ENCODE measurements at regions not wholly inside any gene's neighbourhood (a gene's known extent, or its start where the extent isn't known, plus 50 kb on each side); places are given as distances from the start of the nearest gene placed in this dataset.
"Not testable (repeated sequence)": the region's sequence is repeated elsewhere in the genome, so short reads cannot be mapped to it uniquely, and the experiment has no call there.

DNA sequence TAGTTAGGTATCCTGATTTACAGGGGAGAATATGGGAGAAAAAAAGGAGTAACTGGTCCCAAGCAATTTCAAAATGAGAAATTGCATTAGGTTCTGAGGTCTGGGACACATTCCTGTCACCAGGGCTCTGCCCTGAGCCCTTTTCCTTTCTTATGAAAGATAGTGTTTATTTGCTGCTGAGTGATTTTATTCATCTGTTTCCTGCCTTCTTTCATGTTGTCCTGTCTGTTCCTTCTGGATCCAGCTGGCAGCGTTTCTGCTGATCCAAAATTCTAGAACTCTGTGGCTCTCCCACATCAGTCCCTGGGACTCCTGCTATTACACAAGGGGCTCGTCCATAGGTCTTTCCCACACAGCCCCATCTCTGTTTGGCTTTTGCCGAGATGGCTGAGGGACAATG lies 519.1 kb upstream of the SALL3 start:
- Mint-ChIP-seq H3K27ac (no peak overlapping the region), H3K4me1 (ENCODE audit: low read depth) (no peaks in the 10 kb centered on the region), H3K27me3 (ENCODE audit: low read depth) (no peaks in the 10 kb centered on the region), H3K9me3 (ENCODE audit: insufficient read depth) (peaks cover 17% of the 10 kb centered on the region), H3K4me3 (no peak overlapping the region), H3K36me3 (ENCODE audit: low read depth) (no peaks in the 10 kb centered on the region)
- POLR2A ChIA-PET: no interaction called here
- no peak for DNase-seq
- CTCF ChIA-PET: no interaction called here
- no peak for ATAC-seq

DNA sequence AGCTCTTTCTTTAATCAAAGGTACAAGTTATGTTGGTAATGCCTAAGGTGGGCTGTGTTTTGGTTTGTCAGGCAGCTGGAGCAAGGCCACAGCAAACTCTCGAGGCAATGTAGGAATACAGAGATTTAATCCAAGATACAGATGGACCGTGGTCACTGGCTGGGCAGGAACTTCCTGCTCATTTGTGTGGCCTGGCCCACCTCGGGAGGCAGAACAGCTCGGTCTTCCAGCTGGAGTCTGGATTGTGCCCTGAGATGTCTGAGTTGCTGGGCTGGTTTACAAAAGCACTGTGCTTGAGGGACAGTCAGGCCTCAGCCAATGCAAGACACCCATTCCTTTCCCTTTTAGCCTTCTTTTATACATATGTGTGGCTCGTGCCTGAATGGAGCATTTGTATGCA lies 506.1 kb upstream of the SALL3 start:
- no peaks in the 10 kb centered on the region for H3K4me1 Mint-ChIP-seq (ENCODE audit: low read depth)
- no peak overlapping the region for H3K4me3 Mint-ChIP-seq
- ATAC-seq: no peak
- POLR2A ChIA-PET: no interaction called here
- H3K9me3 Mint-ChIP-seq (ENCODE audit: insufficient read depth): no peaks in the 10 kb centered on the region
- CTCF ChIA-PET: no interaction called here
- no peaks in the 10 kb centered on the region for H3K36me3 Mint-ChIP-seq (ENCODE audit: low read depth)
- DNase-seq: no peak
- H3K27ac Mint-ChIP-seq: no peak overlapping the region
- H3K27me3 Mint-ChIP-seq (ENCODE audit: low read depth): no peaks in the 10 kb centered on the region

DNA sequence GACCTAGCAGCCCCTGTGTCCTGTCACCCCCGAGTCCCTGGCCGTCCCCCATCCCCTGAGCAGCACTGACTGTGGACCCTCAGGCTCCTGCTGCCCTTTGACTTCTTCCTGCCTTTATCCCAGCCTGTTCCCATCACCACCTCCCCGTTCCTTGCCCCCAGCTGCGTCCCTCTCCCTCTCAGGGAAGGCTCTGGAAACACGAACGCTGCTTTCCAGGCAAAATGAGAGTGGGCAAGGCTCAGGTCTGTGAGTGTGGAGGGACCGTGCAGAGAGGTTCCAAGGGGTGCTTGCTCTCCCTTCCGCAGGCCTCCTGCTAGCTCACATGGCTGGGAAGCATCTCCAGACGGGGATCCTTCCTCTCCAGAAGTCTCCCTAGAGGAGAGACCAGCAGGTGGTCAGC lies 501.8 kb upstream of the SALL3 start:
- Mint-ChIP-seq H3K4me3 (no peak overlapping the region), H3K36me3 (ENCODE audit: low read depth) (no peaks in the 10 kb centered on the region), H3K4me1 (ENCODE audit: low read depth) (no peaks in the 10 kb centered on the region), H3K9me3 (ENCODE audit: insufficient read depth) (no peaks in the 10 kb centered on the region), H3K27ac (no peak overlapping the region), H3K27me3 (ENCODE audit: low read depth) (no peaks in the 10 kb centered on the region)
- ATAC-seq: no peak
- no peak for DNase-seq
- ChIA-PET CTCF (no interaction called here), POLR2A (no interaction called here)

DNA sequence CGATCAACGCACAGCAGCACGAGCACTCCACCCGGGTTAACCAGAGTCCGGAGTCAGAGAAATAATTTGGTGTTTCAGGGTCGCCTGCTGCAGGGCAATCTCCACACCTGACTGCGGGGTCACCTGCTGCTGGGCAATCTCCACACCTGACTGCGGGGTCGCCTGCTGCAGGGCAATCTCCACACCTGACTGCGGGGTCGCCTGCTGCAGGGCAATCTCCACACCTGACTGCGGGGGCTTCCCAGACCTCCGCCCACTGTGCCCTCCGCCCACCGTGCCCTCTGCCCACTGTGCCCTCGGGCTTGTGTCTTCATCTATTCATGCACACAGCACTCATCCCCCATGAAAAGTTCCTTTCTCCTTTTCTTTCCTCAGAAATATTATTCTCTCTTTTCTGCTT lies 500.2 kb upstream of the SALL3 start:
- Mint-ChIP-seq H3K4me3 (no peak overlapping the region), H3K4me1 (ENCODE audit: low read depth) (no peaks in the 10 kb centered on the region), H3K36me3 (ENCODE audit: low read depth) (no peaks in the 10 kb centered on the region), H3K27ac (no peak overlapping the region), H3K27me3 (ENCODE audit: low read depth) (no peaks in the 10 kb centered on the region), H3K9me3 (ENCODE audit: insufficient read depth) (no peaks in the 10 kb centered on the region)
- DNase-seq (no peak), ATAC-seq (no peak)
- ChIA-PET POLR2A (no interaction called here), CTCF (no interaction called here)

DNA sequence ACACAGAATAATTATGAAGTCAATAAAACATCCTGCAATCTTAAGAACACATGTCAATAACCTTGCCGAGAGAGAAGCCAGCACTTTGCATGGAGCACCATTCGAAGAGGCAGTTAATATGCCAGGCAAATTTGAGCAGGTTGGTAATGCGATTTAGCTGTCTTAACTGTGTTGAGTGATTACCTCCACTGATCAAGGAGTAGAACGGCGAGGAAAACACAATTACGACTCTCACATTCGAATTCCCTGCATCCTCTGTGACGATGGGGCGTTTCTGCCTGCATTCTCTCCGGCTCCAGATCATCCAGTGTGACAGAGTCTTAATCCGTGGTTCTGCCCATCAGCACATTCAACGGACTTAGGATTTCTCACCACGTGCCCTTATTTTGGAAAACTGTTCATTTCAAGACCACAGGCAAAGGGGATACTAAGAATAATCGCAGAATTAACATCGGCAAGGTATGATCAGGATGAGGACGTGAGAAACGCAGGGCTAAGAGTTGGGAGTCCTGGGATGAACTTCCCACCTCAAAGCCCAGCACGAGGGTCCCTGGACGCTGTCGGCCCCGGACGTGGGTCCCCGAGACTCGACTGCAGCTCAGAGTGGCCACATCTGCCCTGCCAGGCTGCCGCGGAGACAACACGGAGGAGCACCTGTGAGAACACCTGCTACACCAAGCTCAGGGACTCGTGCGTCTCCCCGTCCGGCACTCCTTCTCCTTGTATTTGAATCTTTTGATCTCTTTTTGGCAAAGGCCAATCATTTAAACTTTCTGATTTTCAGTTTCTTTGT lies 499.2 kb upstream of the SALL3 start:
- DNase-seq (no peak), ATAC-seq (no peak)
- Mint-ChIP-seq H3K9me3 (ENCODE audit: insufficient read depth) (no peaks in the 10 kb centered on the region), H3K4me3 (no peak overlapping the region), H3K27me3 (ENCODE audit: low read depth) (no peaks in the 10 kb centered on the region), H3K36me3 (ENCODE audit: low read depth) (no peaks in the 10 kb centered on the region), H3K27ac (no peak overlapping the region), H3K4me1 (ENCODE audit: low read depth) (no peaks in the 10 kb centered on the region)
- ChIA-PET POLR2A (no interaction called here), CTCF (no interaction called here)

DNA sequence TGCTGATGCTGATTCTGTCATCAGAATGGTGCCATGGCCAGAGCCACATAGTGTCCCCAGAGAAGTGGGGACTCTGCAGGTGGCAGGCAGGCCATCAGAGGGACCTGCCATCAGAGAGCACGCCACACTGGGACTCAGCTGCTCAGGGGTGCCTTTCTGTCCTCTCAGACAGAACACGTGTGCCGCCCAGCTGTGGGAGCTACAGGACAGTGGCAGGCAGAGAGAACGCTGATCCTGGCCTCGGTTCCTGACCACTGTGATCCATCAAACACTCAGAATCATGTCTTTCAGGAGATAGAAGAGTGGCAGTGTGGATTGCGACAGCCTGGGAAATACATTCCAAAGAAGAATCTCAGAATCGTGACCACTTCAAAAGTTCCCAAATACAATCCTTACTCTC lies 497.2 kb upstream of the SALL3 start:
- no peak for ATAC-seq
- no peaks in the 10 kb centered on the region for H3K9me3 Mint-ChIP-seq (ENCODE audit: insufficient read depth)
- POLR2A ChIA-PET: no interaction called here
- DNase-seq: no peak
- no peaks in the 10 kb centered on the region for H3K4me1 Mint-ChIP-seq (ENCODE audit: low read depth)
- no peaks in the 10 kb centered on the region for H3K27me3 Mint-ChIP-seq (ENCODE audit: low read depth)
- no peak overlapping the region for H3K4me3 Mint-ChIP-seq
- H3K27ac Mint-ChIP-seq: no peak overlapping the region
- CTCF ChIA-PET: no interaction called here
- H3K36me3 Mint-ChIP-seq (ENCODE audit: low read depth): no peaks in the 10 kb centered on the region

DNA sequence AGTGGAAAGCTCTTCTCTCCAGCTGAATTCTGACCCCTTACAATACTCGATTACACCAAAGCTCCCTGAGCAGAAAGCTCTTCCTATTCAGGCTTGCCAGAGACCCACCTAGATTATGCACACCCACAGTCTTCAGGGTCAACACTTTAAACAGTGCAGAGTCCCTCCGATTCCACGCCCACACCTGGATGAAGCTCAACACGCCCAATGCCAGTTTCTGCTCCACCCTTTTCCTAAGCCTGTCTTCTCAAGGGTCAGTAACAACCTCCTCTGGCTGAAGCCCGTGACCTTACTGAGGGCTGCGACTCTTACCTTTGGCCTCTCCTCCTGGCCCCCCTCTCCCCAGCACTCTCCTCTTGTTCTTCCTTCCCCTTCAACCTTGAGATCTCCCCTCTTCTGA lies 492.0 kb upstream of the SALL3 start:
- ATAC-seq: no peak
- no peaks in the 10 kb centered on the region for H3K27me3 Mint-ChIP-seq (ENCODE audit: low read depth)
- ChIA-PET CTCF (no interaction called here), POLR2A (no interaction called here)
- H3K9me3 Mint-ChIP-seq (ENCODE audit: insufficient read depth): no peaks in the 10 kb centered on the region
- H3K27ac Mint-ChIP-seq: no peak overlapping the region
- DNase-seq: no peak
- H3K36me3 Mint-ChIP-seq (ENCODE audit: low read depth): no peaks in the 10 kb centered on the region
- H3K4me3 Mint-ChIP-seq: no peak overlapping the region
- no peaks in the 10 kb centered on the region for H3K4me1 Mint-ChIP-seq (ENCODE audit: low read depth)

DNA sequence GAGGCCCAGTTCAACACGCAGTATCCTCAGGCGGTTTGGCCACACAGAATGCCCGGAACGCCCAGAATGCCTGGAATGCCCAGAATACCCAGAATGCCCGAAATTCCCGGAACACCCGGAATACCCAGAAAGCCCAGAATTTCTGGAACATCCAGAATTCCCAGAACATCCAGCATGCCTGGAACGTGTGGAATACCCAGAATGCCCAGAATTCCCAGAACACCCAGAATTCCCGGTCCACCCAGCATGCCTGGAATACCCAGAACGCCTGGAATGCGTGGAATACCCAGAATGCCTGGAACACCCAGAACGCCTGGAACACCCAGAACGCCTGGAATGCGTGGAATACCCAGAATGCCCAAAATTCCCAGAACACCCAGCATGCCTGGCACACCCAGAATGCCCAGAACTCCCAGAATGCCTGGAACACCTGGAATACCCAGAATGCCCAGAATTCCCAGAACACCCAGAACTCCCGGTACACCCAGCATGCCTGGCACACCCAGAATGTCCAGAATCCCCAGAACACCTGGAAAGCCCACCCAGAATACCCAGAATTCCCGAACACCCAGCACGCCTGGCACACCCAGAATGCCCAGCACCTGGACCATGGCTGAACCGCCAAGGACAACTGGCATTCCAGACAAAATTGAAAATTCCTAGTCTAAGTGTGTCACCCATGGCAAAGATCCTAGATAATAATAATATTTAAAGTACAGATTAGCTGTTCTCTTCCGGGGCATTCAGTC lies 487.4 kb upstream of the SALL3 start:
- H3K36me3 Mint-ChIP-seq (ENCODE audit: low read depth): no peaks in the 10 kb centered on the region
- no peaks in the 10 kb centered on the region for H3K27me3 Mint-ChIP-seq (ENCODE audit: low read depth)
- peaks cover 3% of the 10 kb centered on the region for H3K9me3 Mint-ChIP-seq (ENCODE audit: insufficient read depth)
- no peaks in the 10 kb centered on the region for H3K4me1 Mint-ChIP-seq (ENCODE audit: low read depth)
- POLR2A ChIA-PET: no interaction called here
- H3K4me3 Mint-ChIP-seq: no peak overlapping the region
- H3K27ac Mint-ChIP-seq: no peak overlapping the region
- DNase-seq (no peak), ATAC-seq (no peak)
- CTCF ChIA-PET: no interaction called here

DNA sequence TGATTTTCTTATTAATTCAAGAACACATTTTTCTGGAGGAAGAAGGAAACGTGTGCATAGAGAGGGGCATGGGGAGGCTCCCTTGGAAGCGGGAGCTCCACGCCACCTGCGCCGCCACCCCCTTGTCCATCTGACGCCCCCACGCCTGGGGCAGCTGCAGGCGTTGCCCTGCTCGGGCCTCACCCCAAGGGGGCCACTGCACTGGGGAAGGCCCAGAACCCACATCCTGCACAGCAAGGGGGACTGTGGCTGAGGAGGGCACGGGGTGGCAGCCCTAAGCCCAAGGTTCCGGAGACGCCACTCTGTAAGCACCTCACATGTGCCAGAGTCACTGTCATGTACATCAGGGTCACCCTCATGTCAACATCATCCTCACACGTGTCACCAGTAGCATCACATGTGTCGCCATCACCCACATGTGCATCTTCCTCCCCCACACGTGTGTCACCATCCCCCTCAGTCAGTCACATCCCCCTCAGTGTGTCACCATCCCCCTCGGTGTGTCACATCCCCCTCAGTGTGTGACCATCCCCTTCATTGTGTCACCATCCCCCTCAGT lies 486.7 kb upstream of the SALL3 start:
- no peak for ATAC-seq
- no peaks in the 10 kb centered on the region for H3K36me3 Mint-ChIP-seq (ENCODE audit: low read depth)
- H3K9me3 Mint-ChIP-seq (ENCODE audit: insufficient read depth): peaks cover 3% of the 10 kb centered on the region
- no peaks in the 10 kb centered on the region for H3K4me1 Mint-ChIP-seq (ENCODE audit: low read depth)
- no peak overlapping the region for H3K4me3 Mint-ChIP-seq
- no peaks in the 10 kb centered on the region for H3K27me3 Mint-ChIP-seq (ENCODE audit: low read depth)
- DNase-seq: peak; percentile 27
- H3K27ac Mint-ChIP-seq: peak overlapping the region; percentile 28
- POLR2A ChIA-PET: no interaction called here
- CTCF ChIA-PET: no interaction called here

DNA sequence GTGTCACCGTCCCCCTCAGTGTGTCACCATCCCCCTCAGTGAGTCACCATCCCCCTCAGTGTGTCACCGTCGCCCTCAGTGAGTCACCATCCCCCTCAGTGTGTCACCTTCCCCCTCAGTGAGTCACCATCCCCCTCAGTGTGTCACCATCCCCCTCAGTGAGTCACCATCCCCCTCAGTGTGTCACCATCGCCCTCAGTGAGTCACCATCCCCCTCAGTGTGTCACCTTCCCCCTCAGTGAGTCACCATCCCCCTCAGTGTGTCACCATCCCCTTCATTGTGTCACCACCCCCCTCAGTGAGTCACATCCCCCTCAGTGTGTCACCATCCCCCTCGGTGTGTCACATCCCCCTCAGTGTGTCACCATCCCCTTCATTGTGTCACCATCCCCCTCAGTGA lies 486.1 kb upstream of the SALL3 start:
- H3K36me3 Mint-ChIP-seq (ENCODE audit: low read depth); H3K9me3 Mint-ChIP-seq (ENCODE audit: insufficient read depth); CTCF ChIA-PET; H3K4me1 Mint-ChIP-seq (ENCODE audit: low read depth); POLR2A ChIA-PET; ATAC-seq; H3K4me3 Mint-ChIP-seq; H3K27me3 Mint-ChIP-seq (ENCODE audit: low read depth); H3K27ac Mint-ChIP-seq: not testable (repeated sequence)
- DNase-seq: peak; percentile 21

DNA sequence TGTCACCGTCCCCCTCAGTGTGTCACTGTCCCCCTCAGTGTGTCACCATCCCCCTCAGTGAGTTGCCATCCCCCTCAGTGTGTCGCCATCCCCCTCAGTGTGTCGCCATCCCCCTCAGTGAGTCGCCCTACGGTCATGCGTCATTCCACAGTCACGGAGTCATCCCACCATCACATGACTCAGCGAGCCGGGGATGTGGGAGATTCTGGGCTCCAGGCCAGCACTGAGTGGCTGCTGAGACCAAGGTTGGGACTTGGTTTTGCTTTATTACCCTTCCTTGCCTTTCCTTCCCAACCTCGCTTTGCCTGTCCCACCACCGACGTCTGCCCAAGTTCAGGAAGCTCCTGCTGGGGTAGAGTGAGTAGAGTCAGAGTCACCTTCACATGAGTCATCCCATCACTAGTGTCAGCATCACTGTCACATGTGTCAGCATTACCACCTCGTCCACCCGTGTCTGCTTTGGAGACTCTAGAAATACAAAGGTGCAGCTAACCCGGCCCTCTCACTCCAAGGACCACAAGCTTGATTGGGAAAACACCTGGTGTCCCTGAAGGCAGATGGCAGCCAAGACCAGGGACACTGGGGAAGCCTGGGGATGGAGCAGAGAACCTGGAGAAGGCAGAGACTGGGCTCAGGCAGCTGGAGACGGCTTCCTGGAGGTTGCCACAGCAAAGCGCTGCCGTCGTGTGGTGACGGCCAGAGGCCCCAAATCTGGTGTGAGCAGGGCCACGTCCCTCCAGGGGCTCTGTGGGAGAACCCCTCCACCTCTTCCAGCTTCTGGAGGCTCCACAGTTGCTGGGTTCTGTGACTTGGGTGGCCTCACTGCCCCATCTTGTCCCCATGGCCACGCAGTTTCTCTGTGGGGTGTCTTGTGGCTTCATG lies 485.2 kb upstream of the SALL3 start:
- H3K4me3 Mint-ChIP-seq: no peak overlapping the region
- no peak for ATAC-seq
- no peaks in the 10 kb centered on the region for H3K27me3 Mint-ChIP-seq (ENCODE audit: low read depth)
- H3K4me1 Mint-ChIP-seq (ENCODE audit: low read depth): no peaks in the 10 kb centered on the region
- ChIA-PET POLR2A (no interaction called here), CTCF (no interaction called here)
- no peaks in the 10 kb centered on the region for H3K36me3 Mint-ChIP-seq (ENCODE audit: low read depth)
- no peak overlapping the region for H3K27ac Mint-ChIP-seq
- DNase-seq: no peak
- H3K9me3 Mint-ChIP-seq (ENCODE audit: insufficient read depth): peaks cover 3% of the 10 kb centered on the region

DNA sequence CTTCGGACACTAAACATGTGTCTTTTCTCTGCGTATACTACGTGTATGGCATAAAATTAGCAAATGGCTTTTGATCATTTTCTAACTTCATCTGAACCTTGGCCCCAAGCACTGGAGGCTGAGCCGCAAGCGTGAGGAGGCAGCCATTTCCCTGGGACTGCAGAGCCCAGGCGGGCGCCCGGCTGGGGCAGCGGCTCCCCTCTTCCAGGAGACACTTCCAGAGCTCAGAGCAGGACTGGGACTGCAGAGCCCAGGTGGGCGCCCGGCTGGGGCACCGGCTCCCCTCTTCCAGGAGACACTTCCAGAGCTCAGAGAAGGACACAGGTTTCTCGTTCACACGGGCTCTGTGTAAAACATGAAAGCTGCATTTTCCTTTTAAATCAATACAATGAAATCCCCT lies 484.1 kb upstream of the SALL3 start:
- no peaks in the 10 kb centered on the region for H3K4me1 Mint-ChIP-seq (ENCODE audit: low read depth)
- ChIA-PET CTCF (no interaction called here), POLR2A (no interaction called here)
- no peak overlapping the region for H3K4me3 Mint-ChIP-seq
- ATAC-seq (no peak), DNase-seq (no peak)
- peaks cover 3% of the 10 kb centered on the region for H3K9me3 Mint-ChIP-seq (ENCODE audit: insufficient read depth)
- no peak overlapping the region for H3K27ac Mint-ChIP-seq
- no peaks in the 10 kb centered on the region for H3K36me3 Mint-ChIP-seq (ENCODE audit: low read depth)
- H3K27me3 Mint-ChIP-seq (ENCODE audit: low read depth): no peaks in the 10 kb centered on the region

Data from activated CD8-positive, alpha-beta T cell treated with anti-CD3 and anti-CD28 coated beads, Interleukin-2, amount 10 ng/mL, durations not matched to agents 7 days and 5 days (primary cell).